Cardiac fibroblast (primary cell): ENCODE measurements at regions not wholly inside any gene's neighbourhood (a gene's known extent, or its start where the extent isn't known, plus 50 kb on each side); places are given as distances from the start of the nearest gene placed in this dataset.

Experiments
- DNase-seq, 2 donors: peaks; one replicate each; pipeline versions ENCODE4 v3.0.0 to v3.0.0-alpha.2; 2010; ENCODE audit warnings: low read depth in 2 of 2
- H3K4me3 ChIP-seq, 2 donors: replicated peaks in 1 of 2; 1 replicate in 1 of 2; 2 replicates in 1 of 2; pipeline ENCODE4 v1.5.1; 2011; ENCODE audit warnings: low read depth in 2 of 2, low read length in 2 of 2, mild to moderate bottlenecking in 2 of 2, moderate library complexity in 1 of 2
- TF ChIP-seq, protein P1 (sequence below): IDR thresholded peaks from one replicate; pipeline ENCODE4 v1.5.1; 2011; ENCODE audit warnings: low read depth, mild to moderate bottlenecking, low read length, inconsistent platforms

- no peak overlapping the region for H3K4me3 ChIP-seq
- no peak for DNase-seq
- TF ChIP-seq, protein P1, sequence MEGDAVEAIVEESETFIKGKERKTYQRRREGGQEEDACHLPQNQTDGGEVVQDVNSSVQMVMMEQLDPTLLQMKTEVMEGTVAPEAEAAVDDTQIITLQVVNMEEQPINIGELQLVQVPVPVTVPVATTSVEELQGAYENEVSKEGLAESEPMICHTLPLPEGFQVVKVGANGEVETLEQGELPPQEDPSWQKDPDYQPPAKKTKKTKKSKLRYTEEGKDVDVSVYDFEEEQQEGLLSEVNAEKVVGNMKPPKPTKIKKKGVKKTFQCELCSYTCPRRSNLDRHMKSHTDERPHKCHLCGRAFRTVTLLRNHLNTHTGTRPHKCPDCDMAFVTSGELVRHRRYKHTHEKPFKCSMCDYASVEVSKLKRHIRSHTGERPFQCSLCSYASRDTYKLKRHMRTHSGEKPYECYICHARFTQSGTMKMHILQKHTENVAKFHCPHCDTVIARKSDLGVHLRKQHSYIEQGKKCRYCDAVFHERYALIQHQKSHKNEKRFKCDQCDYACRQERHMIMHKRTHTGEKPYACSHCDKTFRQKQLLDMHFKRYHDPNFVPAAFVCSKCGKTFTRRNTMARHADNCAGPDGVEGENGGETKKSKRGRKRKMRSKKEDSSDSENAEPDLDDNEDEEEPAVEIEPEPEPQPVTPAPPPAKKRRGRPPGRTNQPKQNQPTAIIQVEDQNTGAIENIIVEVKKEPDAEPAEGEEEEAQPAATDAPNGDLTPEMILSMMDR = no peak
Measured at GRCh38 chr7:37541810-37542443, 93.3 kb upstream of the ELMO1 start.

DNA sequence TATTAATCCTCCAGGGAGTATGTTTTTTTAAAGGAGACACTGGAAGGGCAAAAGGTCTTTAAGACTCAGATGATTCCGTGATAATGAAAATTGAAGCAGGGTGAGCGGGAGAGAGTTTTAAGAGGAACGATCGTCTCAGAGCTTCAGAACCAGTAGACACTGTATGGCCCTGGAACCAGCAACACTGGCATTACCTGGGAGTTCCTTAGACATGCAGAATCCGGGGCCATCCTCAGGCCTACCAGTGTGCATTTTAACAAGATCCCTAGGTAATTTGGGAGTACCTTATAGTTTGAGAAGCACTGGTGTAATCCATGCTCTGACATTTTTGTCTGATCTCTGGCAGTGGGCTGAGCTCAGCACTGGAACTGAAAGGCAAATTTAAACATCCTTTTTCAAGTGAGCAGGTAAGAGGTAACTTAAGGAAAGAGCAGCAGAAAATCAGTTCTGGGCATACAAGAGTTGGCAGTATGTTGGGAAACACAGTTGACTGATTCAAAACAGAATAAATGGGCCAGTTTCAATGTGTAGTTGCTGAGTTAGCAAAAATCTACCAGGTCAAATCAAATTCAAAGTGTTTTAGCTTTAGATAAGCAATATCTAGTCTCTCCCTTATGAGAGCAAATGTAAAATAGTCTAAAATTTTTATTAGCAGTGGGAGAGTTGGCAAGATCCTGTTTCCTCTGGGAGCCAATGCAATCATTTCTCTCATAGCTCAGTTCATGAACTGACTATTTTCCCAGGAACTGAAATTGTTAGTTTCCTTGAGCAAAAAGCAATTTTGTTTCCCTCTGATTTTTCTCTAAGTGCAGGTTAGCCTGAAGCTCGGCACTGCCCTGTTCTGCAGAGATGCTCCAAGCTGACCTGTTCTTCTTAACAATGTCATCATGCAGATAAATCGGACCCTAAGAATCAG lies 97.2 kb upstream of the ELMO1 start:
- no peak overlapping the region for H3K4me3 ChIP-seq
- DNase-seq = no peak
- TF ChIP-seq, protein P1 = no peak

DNA sequence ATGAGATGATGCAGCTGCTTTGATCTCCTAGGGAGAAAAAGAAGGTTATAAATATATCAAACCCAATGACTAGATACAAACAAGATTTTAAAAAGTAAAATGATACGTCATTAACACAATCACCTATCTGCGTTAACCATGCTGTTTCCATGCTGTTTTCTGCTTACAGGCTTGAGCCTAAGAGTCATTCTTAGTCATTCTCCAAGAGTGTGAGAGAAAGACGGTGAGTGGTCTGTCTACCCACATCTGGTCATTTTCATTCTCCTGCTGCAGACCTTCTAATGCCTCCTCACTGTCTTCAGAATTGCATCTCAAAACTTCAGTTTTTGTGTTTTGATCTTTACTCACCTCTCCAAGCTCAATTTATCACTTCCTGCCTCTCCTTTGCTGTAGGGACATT lies 98.0 kb upstream of the ELMO1 start:
- no peak for DNase-seq
- no peak overlapping the region for H3K4me3 ChIP-seq
- TF ChIP-seq, protein P1 = no peak

- TF ChIP-seq, protein P1 = no peak
- H3K4me3 ChIP-seq = no peak overlapping the region
- no peak for DNase-seq
Measured at GRCh38 chr7:37549076-37549931, 100.6 kb upstream of the ELMO1 start.

GRCh38 chr7:37550426-37550825 lies 101.8 kb upstream of the ELMO1 start:
- TF ChIP-seq, protein P1 = no peak
- DNase-seq = no peak
- H3K4me3 ChIP-seq = no peak overlapping the region

DNA sequence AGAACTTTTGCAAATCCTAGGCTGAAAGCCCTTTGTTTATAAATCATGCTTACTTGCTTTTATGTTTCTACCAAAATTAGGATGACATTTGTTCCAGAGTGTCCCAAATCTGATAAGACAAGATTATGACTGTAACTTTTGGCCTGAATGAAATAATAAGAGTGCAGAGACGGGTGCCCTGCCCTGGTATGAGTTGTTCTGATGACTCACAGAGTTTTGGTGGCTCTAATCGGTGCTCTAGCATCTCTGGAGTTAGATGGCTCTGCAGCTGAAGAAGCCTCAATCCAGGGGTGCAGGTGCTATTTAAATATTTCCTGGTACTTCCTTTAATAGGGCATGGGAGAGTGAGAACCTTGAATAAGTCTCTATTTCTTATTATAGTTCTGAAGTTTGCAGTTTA lies 102.2 kb upstream of the ELMO1 start:
- no peak for DNase-seq
- TF ChIP-seq, protein P1 = no peak

More for the DNA sequence above, 102.2 kb upstream of the ELMO1 start:
- no peak overlapping the region for H3K4me3 ChIP-seq
